NB4 (cell line): ENCODE measurements at regions not wholly inside any gene's neighbourhood (a gene's known extent, or its start where the extent isn't known, plus 50 kb on each side); places are given as distances from the start of the nearest gene placed in this dataset.

Experiments
- CTCF ChIP-seq: IDR thresholded peaks from one replicate; pipeline ENCODE4 v1.5.1; 2012; ENCODE audit warnings: low read depth, low read length
- MYC ChIP-seq: IDR thresholded peaks from 2 replicates; pipeline ENCODE4 v1.6.1; 2011; ENCODE audit warnings: low read depth, low read length
- POLR2A ChIP-seq: IDR thresholded peaks from 2 replicates; pipeline ENCODE4 v1.6.1; 2011; ENCODE audit warnings: mild to moderate bottlenecking; ENCODE audit not compliant: insufficient read length; ENCODE audit errors: extremely low read depth
- TF ChIP-seq, protein P1 (sequence below): IDR thresholded peaks from 2 replicates; pipeline ENCODE4 v1.6.1; 2011; ENCODE audit warnings: low read depth, low read length

DNA sequence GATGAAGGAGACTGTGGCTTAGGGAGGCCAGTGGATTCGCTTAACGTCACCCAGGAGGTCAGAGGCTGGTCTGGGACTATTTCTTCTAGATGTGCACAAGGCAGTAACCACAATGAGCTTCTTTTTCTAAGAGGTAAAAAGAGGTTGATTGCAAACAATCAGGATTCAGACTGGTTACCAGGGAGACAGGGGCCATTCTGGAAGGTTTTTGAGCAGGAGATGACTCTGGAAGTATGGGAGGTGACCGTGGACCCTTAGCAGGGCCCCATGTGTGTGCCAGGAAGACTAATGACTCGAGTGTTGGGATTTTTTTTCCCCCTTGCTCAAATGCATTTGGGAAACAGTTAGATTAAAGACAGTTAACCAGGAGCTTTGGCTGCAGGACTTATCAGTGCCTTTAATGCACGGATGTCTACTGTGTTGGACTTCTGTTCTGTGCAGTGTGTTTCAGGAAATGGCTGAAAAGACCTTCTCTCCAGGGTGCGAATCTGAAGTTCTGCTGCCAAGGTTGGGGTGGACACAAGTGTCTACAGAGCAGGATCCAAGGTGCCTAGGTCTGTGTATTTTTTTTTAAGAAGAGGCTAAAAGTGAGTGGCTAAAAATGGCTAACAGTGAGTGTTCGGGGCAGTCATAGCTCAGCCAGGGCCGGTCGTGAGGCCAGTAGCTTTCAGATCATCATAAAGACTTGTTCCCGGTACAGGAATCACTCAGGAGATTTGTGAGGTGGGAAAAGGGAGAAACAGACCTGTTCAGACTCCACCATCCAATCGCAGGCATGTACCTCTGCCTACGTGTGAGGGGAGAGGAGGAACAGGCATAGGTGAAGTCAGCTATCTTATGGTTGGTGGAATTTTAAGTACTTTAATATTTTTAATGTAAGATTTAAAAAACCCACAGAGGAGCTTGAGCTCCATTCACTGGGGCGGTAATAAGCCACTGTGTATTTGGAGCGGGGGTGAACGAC is 82.3 kb upstream of the CIBAR2 start:
- TF ChIP-seq CTCF (no peak), POLR2A (no peak), MYC (no peak)
- TF ChIP-seq, protein P1, sequence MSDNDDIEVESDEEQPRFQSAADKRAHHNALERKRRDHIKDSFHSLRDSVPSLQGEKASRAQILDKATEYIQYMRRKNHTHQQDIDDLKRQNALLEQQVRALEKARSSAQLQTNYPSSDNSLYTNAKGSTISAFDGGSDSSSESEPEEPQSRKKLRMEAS: no peak
